Parathyroid adenoma (tissue), 2 donors: ENCODE measurements at regions not wholly inside any gene's neighbourhood (a gene's known extent, or its start where the extent isn't known, plus 50 kb on each side); places are given as distances from the start of the nearest gene placed in this dataset.

ENCODE experiments used
- H2AFZ ChIP-seq: fragments of 300-600 bp; sonication (generic); one replicate; pipeline ENCODE4 v1.7.0; 2017; ENCODE audit warnings: antibody characterized with exemption, mild to moderate bottlenecking
- H3K27ac ChIP-seq: fragments of 300-600 bp; sonication (generic); one replicate; pipeline ENCODE4 v1.7.0; 2017
- H3K27me3 ChIP-seq: fragments of 300-600 bp; sonication (generic); one replicate; pipeline ENCODE4 v1.7.0; 2017; ENCODE audit warnings: low read length; ENCODE audit not compliant: control insufficient read depth, insufficient read depth
- H3K36me3 ChIP-seq: fragments of 300-600 bp; sonication (generic); one replicate; pipeline ENCODE4 v1.7.0; 2017; ENCODE audit warnings: low read length; ENCODE audit not compliant: control insufficient read depth, insufficient read depth
- H3K4me1 ChIP-seq: fragments of 300-600 bp; sonication (generic); one replicate; pipeline ENCODE4 v1.7.0; 2017; ENCODE audit warnings: control low read depth
- H3K4me2 ChIP-seq: fragments of 300-600 bp; sonication (generic); one replicate; pipeline ENCODE4 v1.7.0; 2017; ENCODE audit warnings: low read length
- H3K4me3 ChIP-seq: fragments of 300-600 bp; sonication (generic); one replicate; pipeline ENCODE4 v1.7.0; 2017; ENCODE audit warnings: low read depth, low read length
- H3K79me2 ChIP-seq: fragments of 300-600 bp; sonication (generic); one replicate; pipeline ENCODE4 v1.7.0; 2017; ENCODE audit warnings: control low read depth
- H3K9ac ChIP-seq: fragments of 300-600 bp; sonication (generic); one replicate; pipeline ENCODE4 v1.7.0; 2017; ENCODE audit warnings: mild to moderate bottlenecking
- H3K9me3 ChIP-seq: fragments of 300-600 bp; sonication (generic); one replicate; pipeline ENCODE4 v1.7.0; 2017; ENCODE audit warnings: low read length; ENCODE audit not compliant: control insufficient read depth
- CTCF ChIP-seq: fragments of 300-600 bp; sonication (generic); IDR thresholded peaks from one replicate; pipeline ENCODE4 v1.7.0; 2017; ENCODE audit warnings: antibody characterized with exemption, mild to moderate bottlenecking
- donor health status: primary hyperparathyroidism.

DNA sequence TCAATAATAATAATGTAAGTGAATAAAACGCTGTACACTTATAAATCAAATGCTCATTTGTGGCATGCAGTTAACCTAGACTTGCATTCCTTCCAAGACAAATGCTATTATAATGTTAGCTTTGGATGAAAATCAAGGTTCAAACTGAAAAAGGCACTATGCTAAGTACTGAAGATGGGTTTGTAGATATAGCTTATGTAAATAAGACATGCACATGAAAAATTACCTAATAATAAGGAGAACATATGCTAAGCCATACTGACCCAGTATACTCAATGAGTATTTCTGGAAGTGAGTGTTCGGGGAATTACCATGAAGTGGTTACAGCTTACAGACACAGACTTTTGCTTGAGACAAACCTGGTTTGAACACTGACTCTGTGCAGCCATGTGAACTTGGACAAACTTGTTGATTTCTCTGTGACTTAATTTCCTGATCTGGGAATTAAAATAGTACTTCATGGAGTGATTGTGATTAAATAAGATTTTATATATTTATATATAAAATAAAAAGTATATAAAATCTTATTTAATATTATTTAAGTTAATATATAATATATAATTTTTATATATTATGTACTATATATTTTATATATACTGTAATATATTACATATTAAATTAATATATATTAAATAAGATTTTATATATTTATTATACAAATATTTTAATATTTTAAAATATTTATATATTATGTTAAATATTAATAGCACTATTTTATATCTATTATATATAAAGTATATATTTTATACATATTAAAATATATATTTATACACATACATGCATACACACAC lies 159.2 kb downstream of the ZPLD1 start:
- no peaks in the 10 kb centered on the region for H3K27me3 ChIP-seq
- H3K4me2 ChIP-seq = no peak overlapping the region
- H3K9me3 ChIP-seq = no peaks in the 10 kb centered on the region
- H3K27ac ChIP-seq = no peak overlapping the region
- H3K4me1 ChIP-seq = no peaks in the 10 kb centered on the region
- no peak overlapping the region for H3K4me3 ChIP-seq
- no peak overlapping the region for H2AFZ ChIP-seq
- TF ChIP-seq CTCF = no peak
- no peaks in the 10 kb centered on the region for H3K36me3 ChIP-seq
- no peaks in the 10 kb centered on the region for H3K79me2 ChIP-seq
- no peak overlapping the region for H3K9ac ChIP-seq

GRCh38 chr3:102595057-102595456 lies 160.2 kb downstream of the ZPLD1 start:
- no peaks in the 10 kb centered on the region for H3K79me2 ChIP-seq
- no peaks in the 10 kb centered on the region for H3K27me3 ChIP-seq
- H3K4me3 ChIP-seq = no peak overlapping the region
- TF ChIP-seq CTCF = no peak
- no peak overlapping the region for H3K4me2 ChIP-seq
- no peak overlapping the region for H2AFZ ChIP-seq
- no peak overlapping the region for H3K9ac ChIP-seq
- H3K36me3 ChIP-seq = no peaks in the 10 kb centered on the region
- H3K4me1 ChIP-seq = no peaks in the 10 kb centered on the region
- H3K27ac ChIP-seq = no peak overlapping the region
- H3K9me3 ChIP-seq = no peaks in the 10 kb centered on the region

GRCh38 chr3:102599819-102600576 lies 165.2 kb downstream of the ZPLD1 start:
- no peaks in the 10 kb centered on the region for H3K79me2 ChIP-seq
- H3K9ac ChIP-seq = no peak overlapping the region
- no peak overlapping the region for H3K27ac ChIP-seq
- TF ChIP-seq CTCF = no peak
- no peaks in the 10 kb centered on the region for H3K36me3 ChIP-seq
- H3K9me3 ChIP-seq = no peaks in the 10 kb centered on the region
- H3K27me3 ChIP-seq = no peaks in the 10 kb centered on the region
- H3K4me3 ChIP-seq = no peak overlapping the region
- H2AFZ ChIP-seq = no peak overlapping the region
- H3K4me2 ChIP-seq = no peak overlapping the region
- no peaks in the 10 kb centered on the region for H3K4me1 ChIP-seq

DNA sequence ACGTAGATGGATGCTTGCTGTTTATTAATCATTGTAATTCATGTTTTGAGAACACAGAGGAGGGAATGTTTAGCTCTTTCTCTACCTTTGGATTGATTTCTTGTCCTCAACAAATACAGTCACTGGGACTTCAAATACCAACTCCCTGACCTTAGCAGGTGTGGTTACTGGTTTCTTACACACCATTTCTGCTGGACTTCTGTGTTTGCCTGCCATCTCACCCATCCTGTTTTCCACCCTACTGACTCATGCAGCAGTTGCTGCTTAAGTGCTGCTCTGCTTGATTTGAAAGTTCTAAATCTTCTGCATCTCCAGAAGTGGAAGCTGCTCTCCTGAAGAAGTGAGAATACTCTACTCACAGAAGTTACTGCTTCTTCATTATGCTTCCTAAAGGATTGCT lies 170.3 kb downstream of the ZPLD1 start:
- Histone ChIP-seq H3K27ac (no peak overlapping the region), H2AFZ (no peak overlapping the region), H3K27me3 (no peaks in the 10 kb centered on the region), H3K4me2 (no peak overlapping the region), H3K4me3 (no peak overlapping the region), H3K36me3 (no peaks in the 10 kb centered on the region), H3K79me2 (no peaks in the 10 kb centered on the region), H3K9ac (no peak overlapping the region), H3K4me1 (no peaks in the 10 kb centered on the region), H3K9me3 (no peaks in the 10 kb centered on the region)
- no peak for TF ChIP-seq CTCF
